ENCODE measurements at regions not wholly inside any gene's neighbourhood (a gene's known extent, or its start where the extent isn't known, plus 50 kb on each side); places are given as distances from the start of the nearest gene placed in this dataset.

DNA sequence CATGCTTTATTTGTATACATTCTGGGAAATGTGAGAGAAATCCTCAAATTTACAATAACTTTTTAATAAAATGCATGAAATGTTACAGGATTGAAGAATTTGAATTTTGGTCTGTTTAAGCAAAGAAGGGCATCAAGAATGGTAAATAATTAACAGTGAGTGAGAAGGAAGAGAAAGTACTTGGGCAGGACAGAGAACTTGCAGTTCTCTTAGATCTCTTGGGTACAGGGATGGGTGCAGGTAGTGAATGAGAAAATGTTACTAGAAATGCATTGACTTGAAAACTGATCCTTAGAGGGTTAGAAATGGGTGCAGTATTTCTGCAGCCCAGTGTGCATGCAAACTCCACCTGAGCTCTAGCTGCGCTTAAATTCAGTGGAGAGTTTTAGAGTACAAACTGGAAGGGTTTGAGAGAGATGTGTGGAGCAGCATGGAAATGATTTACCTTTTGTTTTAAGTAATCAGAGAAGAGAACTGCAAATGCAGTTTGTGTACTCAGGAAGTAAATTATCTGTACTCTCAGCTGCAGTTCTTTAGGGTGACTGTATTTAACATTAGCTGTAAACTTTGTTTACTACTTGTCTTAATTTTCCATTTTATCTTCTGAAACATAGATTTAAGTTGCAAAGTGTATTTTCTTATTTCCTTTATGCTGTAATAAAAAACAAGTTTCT lies 51.0 kb upstream of the RAB27B start:
- no peaks in the 10 kb centered on the region for H3K27me3 ChIP-seq
- peaks cover 0 to 5% of the 10 kb centered on the region in 2 donors for H3K4me1 ChIP-seq
- peak overlapping the region; percentile 38 to 60 for H3K27ac ChIP-seq
- ATAC-seq, result peak; percentile 54
- no peaks in the 10 kb centered on the region for H3K36me3 ChIP-seq
- H3K9me3 ChIP-seq, result no peaks in the 10 kb centered on the region
- H3K4me3 ChIP-seq, result no peak overlapping the region
- TF ChIP-seq, protein P1, sequence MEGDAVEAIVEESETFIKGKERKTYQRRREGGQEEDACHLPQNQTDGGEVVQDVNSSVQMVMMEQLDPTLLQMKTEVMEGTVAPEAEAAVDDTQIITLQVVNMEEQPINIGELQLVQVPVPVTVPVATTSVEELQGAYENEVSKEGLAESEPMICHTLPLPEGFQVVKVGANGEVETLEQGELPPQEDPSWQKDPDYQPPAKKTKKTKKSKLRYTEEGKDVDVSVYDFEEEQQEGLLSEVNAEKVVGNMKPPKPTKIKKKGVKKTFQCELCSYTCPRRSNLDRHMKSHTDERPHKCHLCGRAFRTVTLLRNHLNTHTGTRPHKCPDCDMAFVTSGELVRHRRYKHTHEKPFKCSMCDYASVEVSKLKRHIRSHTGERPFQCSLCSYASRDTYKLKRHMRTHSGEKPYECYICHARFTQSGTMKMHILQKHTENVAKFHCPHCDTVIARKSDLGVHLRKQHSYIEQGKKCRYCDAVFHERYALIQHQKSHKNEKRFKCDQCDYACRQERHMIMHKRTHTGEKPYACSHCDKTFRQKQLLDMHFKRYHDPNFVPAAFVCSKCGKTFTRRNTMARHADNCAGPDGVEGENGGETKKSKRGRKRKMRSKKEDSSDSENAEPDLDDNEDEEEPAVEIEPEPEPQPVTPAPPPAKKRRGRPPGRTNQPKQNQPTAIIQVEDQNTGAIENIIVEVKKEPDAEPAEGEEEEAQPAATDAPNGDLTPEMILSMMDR (IDR thresholded peaks at IDR 0.05), result no peak
- DNase-seq, result no peak
- intact Hi-C loops (cut with DNase I), result no loop called here

DNA sequence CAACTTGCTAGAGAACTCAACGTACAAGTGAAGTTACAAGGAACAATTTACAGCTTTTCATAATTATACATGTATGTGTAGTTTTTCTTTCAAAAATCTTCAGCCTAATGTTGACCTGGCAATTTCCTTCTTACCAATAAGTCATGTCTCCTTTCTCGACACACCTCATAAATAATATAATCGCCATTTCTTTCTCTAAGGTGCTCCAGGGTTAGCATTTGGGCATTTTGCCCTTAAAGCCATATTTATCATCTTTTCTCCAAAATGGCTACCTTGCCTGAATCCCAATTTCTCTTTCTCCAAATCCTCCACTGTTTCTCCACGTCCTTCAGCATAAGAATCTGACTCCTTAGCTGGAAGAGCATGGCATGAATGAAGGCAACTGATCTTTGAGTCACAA lies 50.3 kb upstream of the RAB27B start:
- TF ChIP-seq, protein P1 (IDR thresholded peaks at IDR 0.05), result no peak
- Histone ChIP-seq H3K4me3 (no peak overlapping the region), H3K27ac (no peak overlapping the region), H3K4me1 (peaks cover 0 to 5% of the 10 kb centered on the region in 2 donors), H3K36me3 (no peaks in the 10 kb centered on the region), H3K27me3 (no peaks in the 10 kb centered on the region), H3K9me3 (no peaks in the 10 kb centered on the region)
- DNase-seq, result no peak
- intact Hi-C loops (cut with DNase I), result no loop called here
- no peak for ATAC-seq
